ENCODE measurements at regions not wholly inside any gene's neighbourhood (a gene's known extent, or its start where the extent isn't known, plus 50 kb on each side); places are given as distances from the start of the nearest gene placed in this dataset.

- Histone ChIP-seq H3K36me3 (ENCODE audit: insufficient read depth) (no peaks in the 10 kb centered on the region), H3K4me3 (ENCODE audit: low read depth, low read length) (no peak overlapping the region), H3K4me1 (ENCODE audit: insufficient read depth) (no peaks in the 10 kb centered on the region), H3K27ac (ENCODE audit: low read depth) (no peak overlapping the region)
- DNase-seq (ENCODE audit: extremely low spot score), result no peak
- WGBS, result 52% methylated on average over 13 of the region's 13 CpGs
Observed at GRCh38 chr17:79304884-79305283, 230.3 kb downstream of the ENGASE start.

- no peaks in the 10 kb centered on the region for H3K36me3 ChIP-seq (ENCODE audit: insufficient read depth)
- H3K4me3 ChIP-seq (ENCODE audit: low read depth, low read length), result no peak overlapping the region
- H3K27ac ChIP-seq (ENCODE audit: low read depth), result no peak overlapping the region
- H3K4me1 ChIP-seq (ENCODE audit: insufficient read depth), result no peaks in the 10 kb centered on the region
- no peak for DNase-seq (ENCODE audit: extremely low spot score)
- WGBS, result 86% methylated on average over 7 of the region's 7 CpGs
Observed at GRCh38 chr17:79303641-79304205, 229.1 kb downstream of the ENGASE start.

GRCh38 chr17:79301469-79301868 is 226.8 kb downstream of the ENGASE start:
- no peaks in the 10 kb centered on the region for H3K4me1 ChIP-seq (ENCODE audit: insufficient read depth)
- no peak for DNase-seq (ENCODE audit: extremely low spot score)
- no peak overlapping the region for H3K27ac ChIP-seq (ENCODE audit: low read depth)
- no peak overlapping the region for H3K4me3 ChIP-seq (ENCODE audit: low read depth, low read length)
- 79% methylated on average over 8 of the region's 8 CpGs for WGBS
- H3K36me3 ChIP-seq (ENCODE audit: insufficient read depth), result no peaks in the 10 kb centered on the region

- Histone ChIP-seq H3K4me1 (ENCODE audit: insufficient read depth) (no peaks in the 10 kb centered on the region), H3K4me3 (ENCODE audit: low read depth, low read length) (no peak overlapping the region), H3K36me3 (ENCODE audit: insufficient read depth) (no peaks in the 10 kb centered on the region), H3K27ac (ENCODE audit: low read depth) (no peak overlapping the region)
- WGBS, result 79% methylated on average over 7 of the region's 7 CpGs
- no peak for DNase-seq (ENCODE audit: extremely low spot score)
Observed at GRCh38 chr17:79299349-79299748, 224.7 kb downstream of the ENGASE start.

- Histone ChIP-seq H3K36me3 (ENCODE audit: insufficient read depth) (no peaks in the 10 kb centered on the region), H3K4me1 (ENCODE audit: insufficient read depth) (no peaks in the 10 kb centered on the region), H3K4me3 (ENCODE audit: low read depth, low read length) (no peak overlapping the region), H3K27ac (ENCODE audit: low read depth) (no peak overlapping the region)
- WGBS, result 61% methylated on average over 12 of the region's 12 CpGs
- DNase-seq (ENCODE audit: extremely low spot score), result no peak
Observed at GRCh38 chr17:79298799-79299198, 224.2 kb downstream of the ENGASE start.

GRCh38 chr17:79296243-79296642 is 221.6 kb downstream of the ENGASE start:
- H3K36me3 ChIP-seq (ENCODE audit: insufficient read depth), result no peaks in the 10 kb centered on the region
- no peaks in the 10 kb centered on the region for H3K4me1 ChIP-seq (ENCODE audit: insufficient read depth)
- H3K27ac ChIP-seq (ENCODE audit: low read depth), result no peak overlapping the region
- WGBS, result 85% methylated on average over 7 of the region's 7 CpGs
- no peak overlapping the region for H3K4me3 ChIP-seq (ENCODE audit: low read depth, low read length)
- DNase-seq (ENCODE audit: extremely low spot score), result no peak

GRCh38 chr17:79295307-79295706 is 220.7 kb downstream of the ENGASE start:
- WGBS, result 70% methylated on average over 6 of the region's 6 CpGs
- H3K4me1 ChIP-seq (ENCODE audit: insufficient read depth), result no peaks in the 10 kb centered on the region
- no peaks in the 10 kb centered on the region for H3K36me3 ChIP-seq (ENCODE audit: insufficient read depth)
- no peak overlapping the region for H3K27ac ChIP-seq (ENCODE audit: low read depth)
- H3K4me3 ChIP-seq (ENCODE audit: low read depth, low read length), result no peak overlapping the region
- no peak for DNase-seq (ENCODE audit: extremely low spot score)

GRCh38 chr17:79294459-79295071 is 219.9 kb downstream of the ENGASE start:
- DNase-seq (ENCODE audit: extremely low spot score), result no peak
- Histone ChIP-seq H3K36me3 (ENCODE audit: insufficient read depth) (no peaks in the 10 kb centered on the region), H3K27ac (ENCODE audit: low read depth) (no peak overlapping the region), H3K4me3 (ENCODE audit: low read depth, low read length) (no peak overlapping the region), H3K4me1 (ENCODE audit: insufficient read depth) (no peaks in the 10 kb centered on the region)
- 23% methylated on average over 26 of the region's 26 CpGs for WGBS

- WGBS, result 85% methylated on average over 6 of the region's 6 CpGs
- no peaks in the 10 kb centered on the region for H3K4me1 ChIP-seq (ENCODE audit: insufficient read depth)
- H3K4me3 ChIP-seq (ENCODE audit: low read depth, low read length), result no peak overlapping the region
- no peak overlapping the region for H3K27ac ChIP-seq (ENCODE audit: low read depth)
- no peak for DNase-seq (ENCODE audit: extremely low spot score)
- H3K36me3 ChIP-seq (ENCODE audit: insufficient read depth), result no peaks in the 10 kb centered on the region
Observed at GRCh38 chr17:79292501-79292900, 217.9 kb downstream of the ENGASE start.

GRCh38 chr17:79291391-79291790 is 216.8 kb downstream of the ENGASE start:
- WGBS, result 57% methylated on average over 3 of the region's 3 CpGs
- no peak overlapping the region for H3K27ac ChIP-seq (ENCODE audit: low read depth)
- no peak overlapping the region for H3K4me3 ChIP-seq (ENCODE audit: low read depth, low read length)
- H3K36me3 ChIP-seq (ENCODE audit: insufficient read depth), result no peaks in the 10 kb centered on the region
- H3K4me1 ChIP-seq (ENCODE audit: insufficient read depth), result no peaks in the 10 kb centered on the region
- no peak for DNase-seq (ENCODE audit: extremely low spot score)

- no peak overlapping the region for H3K4me3 ChIP-seq (ENCODE audit: low read depth, low read length)
- DNase-seq (ENCODE audit: extremely low spot score), result no peak
- H3K27ac ChIP-seq (ENCODE audit: low read depth), result no peak overlapping the region
- 68% methylated on average over 4 of the region's 4 CpGs for WGBS
- no peaks in the 10 kb centered on the region for H3K4me1 ChIP-seq (ENCODE audit: insufficient read depth)
- H3K36me3 ChIP-seq (ENCODE audit: insufficient read depth), result no peaks in the 10 kb centered on the region
Observed at GRCh38 chr17:79290726-79291125, 216.1 kb downstream of the ENGASE start.

GRCh38 chr17:79288950-79289349 is 214.3 kb downstream of the ENGASE start:
- 76% methylated on average over 9 of the region's 9 CpGs for WGBS
- no peak for DNase-seq (ENCODE audit: extremely low spot score)
- no peak overlapping the region for H3K27ac ChIP-seq (ENCODE audit: low read depth)
- no peak overlapping the region for H3K4me3 ChIP-seq (ENCODE audit: low read depth, low read length)
- H3K36me3 ChIP-seq (ENCODE audit: insufficient read depth), result no peaks in the 10 kb centered on the region
- H3K4me1 ChIP-seq (ENCODE audit: insufficient read depth), result no peaks in the 10 kb centered on the region

- no peak overlapping the region for H3K27ac ChIP-seq (ENCODE audit: low read depth)
- WGBS, result 33% methylated on average over 10 of the region's 10 CpGs
- no peak for DNase-seq (ENCODE audit: extremely low spot score)
- H3K4me1 ChIP-seq (ENCODE audit: insufficient read depth), result no peaks in the 10 kb centered on the region
- H3K4me3 ChIP-seq (ENCODE audit: low read depth, low read length), result no peak overlapping the region
- H3K36me3 ChIP-seq (ENCODE audit: insufficient read depth), result no peaks in the 10 kb centered on the region
Observed at GRCh38 chr17:79286440-79286839, 211.8 kb downstream of the ENGASE start.

- no peak overlapping the region for H3K27ac ChIP-seq (ENCODE audit: low read depth)
- H3K4me3 ChIP-seq (ENCODE audit: low read depth, low read length), result no peak overlapping the region
- 73% methylated on average over 5 of the region's 5 CpGs for WGBS
Observed at GRCh38 chr17:79285973-79286372, 211.3 kb downstream of the ENGASE start.

GRCh38 chr17:79282294-79282693 is 207.7 kb downstream of the ENGASE start:
- Histone ChIP-seq H3K4me3 (ENCODE audit: low read depth, low read length) (no peak overlapping the region), H3K4me1 (ENCODE audit: insufficient read depth) (no peaks in the 10 kb centered on the region), H3K27ac (ENCODE audit: low read depth) (no peak overlapping the region), H3K36me3 (ENCODE audit: insufficient read depth) (no peaks in the 10 kb centered on the region)
- whole genome bisulfite sequencing, result 73% methylated on average over 10 of the region's 10 CpGs
- DNase-seq (ENCODE audit: extremely low spot score), result no peak

More at GRCh38 chr17:79285973-79286372, 211.3 kb downstream of the ENGASE start:
- no peak for DNase-seq (ENCODE audit: extremely low spot score)
- H3K4me1 ChIP-seq (ENCODE audit: insufficient read depth), result no peaks in the 10 kb centered on the region
- H3K36me3 ChIP-seq (ENCODE audit: insufficient read depth), result no peaks in the 10 kb centered on the region

All from urinary bladder (tissue), 3 donors.